A549 (cell line): ENCODE measurements at regions not wholly inside any gene's neighbourhood (a gene's known extent, or its start where the extent isn't known, plus 50 kb on each side); places are given as distances from the start of the nearest gene placed in this dataset.

ENCODE experiments used
- BHLHE40 ChIP-seq: IDR thresholded peaks from 2 replicates; pipeline ENCODE4 v1.6.1; 2012; ENCODE audit warnings: low read depth, low read length, inconsistent platforms
- HDAC2 ChIP-seq: fragments of 200-600 bp; sonication (generic); IDR thresholded peaks from 2 replicates; pipeline ENCODE4 v1.6.1; 2016
- MYC ChIP-seq: IDR thresholded peaks from 2 replicates; pipeline ENCODE4 v1.6.1; 2012; ENCODE audit warnings: mild to moderate bottlenecking, inconsistent platforms, low read length, improper control_type of control experiment, borderline replicate concordance
- RFX5 ChIP-seq: fragments of 450-650 bp; IDR thresholded peaks from 2 replicates; pipeline ENCODE4 v1.7.1; 2014; ENCODE audit warnings: antibody characterized with exemption, mild to moderate bottlenecking, moderate library complexity
- TF ChIP-seq, protein P1 (sequence below): fragments of >200 bp; sonication (Bioruptor Twin); formaldehyde crosslinking; IDR thresholded peaks from 3 replicates; pipeline ENCODE4 v1.5.1; 2016

GRCh38 chr13:59413126-59413525 lies 750.6 kb downstream of the DIAPH3 start:
- TF ChIP-seq BHLHE40 (no peak), RFX5 (no peak), HDAC2 (no peak), MYC (no peak)
- TF ChIP-seq, protein P1, sequence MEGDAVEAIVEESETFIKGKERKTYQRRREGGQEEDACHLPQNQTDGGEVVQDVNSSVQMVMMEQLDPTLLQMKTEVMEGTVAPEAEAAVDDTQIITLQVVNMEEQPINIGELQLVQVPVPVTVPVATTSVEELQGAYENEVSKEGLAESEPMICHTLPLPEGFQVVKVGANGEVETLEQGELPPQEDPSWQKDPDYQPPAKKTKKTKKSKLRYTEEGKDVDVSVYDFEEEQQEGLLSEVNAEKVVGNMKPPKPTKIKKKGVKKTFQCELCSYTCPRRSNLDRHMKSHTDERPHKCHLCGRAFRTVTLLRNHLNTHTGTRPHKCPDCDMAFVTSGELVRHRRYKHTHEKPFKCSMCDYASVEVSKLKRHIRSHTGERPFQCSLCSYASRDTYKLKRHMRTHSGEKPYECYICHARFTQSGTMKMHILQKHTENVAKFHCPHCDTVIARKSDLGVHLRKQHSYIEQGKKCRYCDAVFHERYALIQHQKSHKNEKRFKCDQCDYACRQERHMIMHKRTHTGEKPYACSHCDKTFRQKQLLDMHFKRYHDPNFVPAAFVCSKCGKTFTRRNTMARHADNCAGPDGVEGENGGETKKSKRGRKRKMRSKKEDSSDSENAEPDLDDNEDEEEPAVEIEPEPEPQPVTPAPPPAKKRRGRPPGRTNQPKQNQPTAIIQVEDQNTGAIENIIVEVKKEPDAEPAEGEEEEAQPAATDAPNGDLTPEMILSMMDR: no peak
